ENCODE measurements at regions not wholly inside any gene's neighbourhood (a gene's known extent, or its start where the extent isn't known, plus 50 kb on each side); places are given as distances from the start of the nearest gene placed in this dataset.

DNA sequence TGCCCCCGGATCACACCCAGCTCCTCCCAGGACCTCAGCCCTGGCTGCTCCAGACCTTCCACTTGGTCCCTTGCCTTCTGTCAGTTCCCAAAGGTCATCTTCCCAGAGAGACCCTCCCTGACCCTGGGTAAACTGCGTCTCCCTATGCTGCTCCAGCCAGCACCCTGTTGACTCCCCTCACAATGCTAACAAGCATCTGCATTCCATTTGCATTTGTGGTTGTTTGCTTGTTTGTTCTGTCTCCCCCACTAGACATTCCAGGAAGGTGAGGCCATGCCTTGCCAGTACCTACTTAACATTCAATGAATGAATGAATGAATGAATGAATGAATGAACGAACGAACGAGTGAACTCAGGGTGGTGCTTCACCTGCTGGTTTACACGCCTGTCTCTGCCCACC is 171.2 kb downstream of the WSCD1 start:
- Histone ChIP-seq H3K27me3 (replicated peaks in 1 of 4; ENCODE audit: control insufficient read depth in 3 of 4, extremely low read depth in 1 of 4, insufficient read depth in 3 of 4, low read length in 3 of 4) (no peaks in the 10 kb centered on the region; a peak in 1 of 7 replicates), H3K79me2 (ENCODE audit: control insufficient read depth in 1 of 2, insufficient read depth in 2 of 2, low read length in 2 of 2) (no peaks in the 10 kb centered on the region), H3K79me1 (ENCODE audit: low read depth, low read length) (no peaks in the 10 kb centered on the region), H2BK5ac (ENCODE audit: low read depth, low read length) (peak overlapping the region; percentile 1; the same call in 1 of the 2 replicates), H3K4me2 (ENCODE audit: insufficient read depth in 1 of 2, low read depth in 2 of 2, low read length in 2 of 2) (peak overlapping the region in 1 of 2 experiments; percentile 11; a peak in 1 of 4 replicates), H2BK12ac (ENCODE audit: low read depth, low read length) (peak overlapping the region; percentile 94; the same call in 1 of the 2 replicates), H3K27ac (ENCODE audit: low read depth, low read length) (0 out of 2 replicates have a peak overlapping the region, but pooled peaks have one; percentile 7), H3K4ac (replicated peaks; ENCODE audit: insufficient read length, low read depth, low read length) (no peak overlapping the region), H2AK5ac (ENCODE audit: low read depth, low read length) (0 out of 2 replicates have a peak overlapping the region, but pooled peaks have one; percentile 9), H3K18ac (ENCODE audit: extremely low read depth, low read length) (no peak overlapping the region), H3K9ac (replicated peaks in 1 of 4; ENCODE audit: extremely low read depth in 1 of 4, low read depth in 3 of 4, low read length in 3 of 4) (no peak overlapping the region), H2BK15ac (ENCODE audit: low read length) (0 out of 2 replicates have a peak overlapping the region, but pooled peaks have one; percentile 61), H4K8ac (ENCODE audit: extremely low read depth, insufficient read depth, low read length) (no peak overlapping the region), H2AFZ (ENCODE audit: low read length) (no peak overlapping the region), H2BK20ac (ENCODE audit: low read length) (0 out of 2 replicates have a peak overlapping the region, but pooled peaks have one; percentile 32), H3K23ac (ENCODE audit: insufficient read length) (no peak overlapping the region), H3K4me1 (replicated peaks in 1 of 4; ENCODE audit: control insufficient read depth in 3 of 4, insufficient read depth in 4 of 4, low read length in 3 of 4) (peaks cover 8 to 25% (median 17%) of the 10 kb centered on the region in 4 experiments), H4K91ac (replicated peaks; ENCODE audit: insufficient read length, low read length) (peak overlapping the region; percentile 34), H4K5ac (ENCODE audit: insufficient read length, low read depth, low read length) (no peak overlapping the region), H3K14ac (ENCODE audit: insufficient read length) (no peak overlapping the region), H3K36me3 (ENCODE audit: control insufficient read depth in 2 of 4, insufficient read depth in 4 of 4, low read length in 3 of 4) (no peaks in the 10 kb centered on the region), H2BK120ac (replicated peaks; ENCODE audit: low read depth, low read length) (no peak overlapping the region), H4K20me1 (replicated peaks in 1 of 2; ENCODE audit: control insufficient read depth in 1 of 2, insufficient read depth in 2 of 2, low read length in 2 of 2) (no peaks in the 10 kb centered on the region), H3K56ac (replicated peaks; ENCODE audit: insufficient read length, low read depth, low read length) (no peak overlapping the region), H3K4me3 (ENCODE audit: extremely low read depth in 1 of 4, insufficient read depth in 2 of 4, low read depth in 3 of 4, low read length in 4 of 4) (no peak overlapping the region), H3K23me2 (ENCODE audit: low read depth, low read length) (peaks cover 4% of the 10 kb centered on the region; the same call in 1 of the 2 replicates), H3K9me3 (ENCODE audit: insufficient read depth in 2 of 2, low read depth in 1 of 2, low read length in 1 of 2) (no peaks in the 10 kb centered on the region)
- FAIRE-seq (no peak), DNase-seq (ENCODE audit: low read depth in 1 of 2, low spot score in 2 of 2) (no peak)
- ChIA-PET POLR2A (ENCODE audit: partially characterized antibody) (no interaction called here), CTCF (ENCODE audit: partially characterized antibody) (no interaction called here)
- 82% methylated on average over 6 of the region's 6 CpGs; no CpG with 5 or more reads in 1 of the 2 experiments for WGBS, 2 experiments (ENCODE audit: extremely low coverage in 1 of 2, insufficient coverage in 1 of 2, insufficient read length in 1 of 2, insufficient replicate concordance in 2 of 2, low coverage in 1 of 2, low lambda C conversion rate in 2 of 2, missing lambda C conversion rate in 1 of 2)
- TF ChIP-seq, protein P1, sequence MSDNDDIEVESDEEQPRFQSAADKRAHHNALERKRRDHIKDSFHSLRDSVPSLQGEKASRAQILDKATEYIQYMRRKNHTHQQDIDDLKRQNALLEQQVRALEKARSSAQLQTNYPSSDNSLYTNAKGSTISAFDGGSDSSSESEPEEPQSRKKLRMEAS (IDR thresholded peaks at IDR 0.05) = no peak
- TF ChIP-seq TEAD4 (IDR thresholded peaks at IDR 0.05; ENCODE audit: low read depth, low read length) = peak; percentile 83
- TF ChIP-seq POLR2AphosphoS5 (IDR thresholded peaks at IDR 0.05; ENCODE audit: low read depth, low read length) = no peak
- no peak for TF ChIP-seq GTF2F1 (IDR thresholded peaks at IDR 0.05; ENCODE audit: borderline replicate concordance, low read depth, low read length)
- TF ChIP-seq KDM1A (IDR thresholded peaks at IDR 0.05; ENCODE audit: borderline replicate concordance, low read length) = no peak
- TF ChIP-seq JUND (IDR thresholded peaks at IDR 0.05; ENCODE audit: low read length) = peak; percentile 69; the same call in 1 of the 2 replicates
- TF ChIP-seq JUN (IDR thresholded peaks at IDR 0.05; ENCODE audit: low read depth, low read length) = peak; percentile 76; the same call in 1 of the 2 replicates
- TF ChIP-seq SP4 (IDR thresholded peaks at IDR 0.05; ENCODE audit: low read length) = no peak
- TF ChIP-seq MAFK (IDR thresholded peaks at IDR 0.05; ENCODE audit: low read depth, low read length) = no peak
- no peak for TF ChIP-seq SIX5 (IDR thresholded peaks at IDR 0.05; ENCODE audit: low read depth, low read length)
- no peak for TF ChIP-seq EZH2 (IDR thresholded peaks at IDR 0.05; ENCODE audit: low read depth, low read length, severe bottlenecking)
- TF ChIP-seq PHF8 (conservative IDR thresholded peaks at IDR 0.05; ENCODE audit: low read depth, low read length) = no peak
- no peak for TF ChIP-seq TAF7 (optimal IDR thresholded peaks at IDR 0.05; ENCODE audit: borderline replicate concordance, low read depth, low read length)
- TF ChIP-seq, protein P2, sequence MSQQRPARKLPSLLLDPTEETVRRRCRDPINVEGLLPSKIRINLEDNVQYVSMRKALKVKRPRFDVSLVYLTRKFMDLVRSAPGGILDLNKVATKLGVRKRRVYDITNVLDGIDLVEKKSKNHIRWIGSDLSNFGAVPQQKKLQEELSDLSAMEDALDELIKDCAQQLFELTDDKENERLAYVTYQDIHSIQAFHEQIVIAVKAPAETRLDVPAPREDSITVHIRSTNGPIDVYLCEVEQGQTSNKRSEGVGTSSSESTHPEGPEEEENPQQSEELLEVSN (IDR thresholded peaks at IDR 0.05) = no peak

Measured in H1 (cell line).